B cell (primary cell): ENCODE measurements at regions not wholly inside any gene's neighbourhood (a gene's known extent, or its start where the extent isn't known, plus 50 kb on each side); places are given as distances from the start of the nearest gene placed in this dataset.

Source experiments
- ATAC-seq: fragments of 200-7000 bp; cut with Tn5 transposase; one replicate; pipeline ENCODE4 v1.10.0; 2021; ENCODE audit warnings: low read depth, mild to moderate bottlenecking, moderate number of reproducible peaks, moderate library complexity
- CTCF ChIA-PET: fragments of 350-600 bp; sonication (Branson Sonifier 250); formaldehyde crosslinking; loops from one replicate; lab custom pipeline; 2021; ENCODE audit warnings: antibody characterized with exemption, inconsistent platforms; lab: Charles Lee
- POLR2A ChIA-PET: fragments of 350-600 bp; sonication (Branson Sonifier 250); formaldehyde crosslinking; loops from one replicate; lab custom pipeline; 2021; ENCODE audit warnings: antibody characterized with exemption; lab: Charles Lee
- DNase-seq: peaks from one replicate; pipeline ENCODE4 v3.0.0; 2013
- H2AFZ ChIP-seq: 2 replicates; pipeline ENCODE4 v1.6.1; 2012; ENCODE audit warnings: mild to moderate bottlenecking, low read depth, low read length; ENCODE audit not compliant: insufficient read depth, poor library complexity, severe bottlenecking
- H3K27ac ChIP-seq, 2 donors: 1 replicate in 1 of 2; 2 replicates in 1 of 2; pipeline ENCODE4 v1.5.1; 2012 to 2013; ENCODE audit warnings: low read length in 2 of 2, mild to moderate bottlenecking in 2 of 2, moderate library complexity in 1 of 2
- H3K27me3 ChIP-seq, 4 experiments: fragments of 200-600 bp in 1 of 4; sonication (generic) in 1 of 4; replicated peaks in 1 of 4; 1 replicate in 2 of 4; 2 replicates in 2 of 4; pipeline versions ENCODE4 v1.6.1 to v1.7.0; 2013 to 2016; ENCODE audit warnings: low read length in 3 of 4, mild to moderate bottlenecking in 2 of 4, mixed read lengths in 1 of 4, moderate library complexity in 1 of 4; ENCODE audit not compliant: insufficient read depth in 4 of 4, control insufficient read depth in 3 of 4; ENCODE audit errors: control extremely low read depth in 1 of 4
- H3K36me3 ChIP-seq, 2 experiments: replicated peaks in 1 of 2; 1 replicate in 1 of 2; 2 replicates in 1 of 2; pipeline versions ENCODE4 v1.6.1 to v1.7.1; 2013; ENCODE audit warnings: low read length in 1 of 2; ENCODE audit not compliant: insufficient read depth in 2 of 2, control insufficient read depth in 1 of 2; ENCODE audit errors: control extremely low read depth in 1 of 2, extremely low read depth in 1 of 2
- H3K4me1 ChIP-seq, 2 donors: fragments of 200-600 bp in 1 of 2; sonication (generic) in 1 of 2; 1 replicate in 1 of 2; 2 replicates in 1 of 2; pipeline versions ENCODE4 v1.5.1 to v1.6.1; 2013 to 2017; ENCODE audit warnings: low read length in 2 of 2; ENCODE audit not compliant: control insufficient read depth in 2 of 2, insufficient read depth in 2 of 2
- H3K4me2 ChIP-seq: replicated peaks from 2 replicates; pipeline ENCODE3; 2012; ENCODE audit warnings: mild to moderate bottlenecking, low read depth, low read length; ENCODE audit not compliant: poor library complexity, severe bottlenecking
- H3K4me3 ChIP-seq, 5 experiments: fragments of 200-600 bp in 1 of 5; sonication (generic) in 1 of 5; 1 replicate in 3 of 5; 2 replicates in 2 of 5; pipeline versions ENCODE4 v1.5.1 to v1.7.0; 2011 to 2016; ENCODE audit warnings: low read length in 4 of 5, mild to moderate bottlenecking in 4 of 5, low read depth in 2 of 5, control low read depth in 1 of 5, moderate library complexity in 1 of 5; ENCODE audit not compliant: insufficient read depth in 1 of 5; ENCODE audit errors: control extremely low read depth in 1 of 5, extremely low read depth in 1 of 5
- H3K79me2 ChIP-seq: fragments of 200-600 bp; sonication (generic); one replicate; pipeline ENCODE4 v1.6.0; 2016; ENCODE audit warnings: low read length; ENCODE audit not compliant: control insufficient read depth, insufficient read depth
- H3K9ac ChIP-seq: fragments of 200-600 bp; sonication (generic); 2 replicates; pipeline ENCODE4 v1.6.1; 2017; ENCODE audit warnings: mild to moderate bottlenecking, low read length, moderate library complexity
- H3K9me3 ChIP-seq, 3 donors: one replicate each; pipeline versions ENCODE4 v1.6.1 to v1.7.1; 2013; ENCODE audit warnings: low read length in 2 of 3; ENCODE audit not compliant: control insufficient read depth in 2 of 3, insufficient read depth in 1 of 3; ENCODE audit errors: control extremely low read depth in 1 of 3
- H4K20me1 ChIP-seq: 2 replicates; pipeline ENCODE4 v1.6.0; 2012; ENCODE audit warnings: mild to moderate bottlenecking, low read length; ENCODE audit not compliant: insufficient read depth, control insufficient read depth, poor library complexity, severe bottlenecking
- H3K27ac Mint-ChIP-seq: one replicate; pipeline ENCODE4 v1.8.0; 2021; ENCODE audit warnings: mixed read lengths
- H3K27me3 Mint-ChIP-seq: one replicate; pipeline ENCODE4 v1.8.0; 2021; ENCODE audit warnings: mixed read lengths
- H3K4me1 Mint-ChIP-seq: one replicate; pipeline ENCODE4 v1.8.0; 2021; ENCODE audit warnings: mixed read lengths
- H3K4me3 Mint-ChIP-seq: one replicate; pipeline ENCODE4 v1.8.0; 2021; ENCODE audit warnings: mixed read lengths
- H3K9me3 Mint-ChIP-seq: one replicate; pipeline ENCODE4 v1.8.0; 2022; ENCODE audit warnings: mixed read lengths; ENCODE audit not compliant: insufficient read depth
- EZH2 ChIP-seq: IDR thresholded peaks from 2 replicates; pipeline ENCODE4 v1.6.1; 2012; ENCODE audit warnings: borderline replicate concordance, low read depth, mild to moderate bottlenecking, moderate library complexity, low read length; ENCODE audit not compliant: insufficient read depth, poor library complexity, severe bottlenecking
- WGBS: methylation state at CpG from one replicate; pipeline ENCODE4 v1.1.5; 2013; ENCODE audit warnings: missing lambda C conversion rate; ENCODE audit not compliant: insufficient coverage; 5-methylcytosine and 5-hydroxymethylcytosine counted together
- intact Hi-C: fragments of 100-400 bp; cut with micrococcal nuclease; formaldehyde crosslinking; loops from one replicate; pipeline ENCODE4 v1.10.0; 2022
- TF ChIP-seq, protein P1 (sequence below): fragments of 200-600 bp; IDR thresholded peaks from one replicate; pipeline ENCODE4 v1.8.0; 2022; ENCODE audit warnings: antibody characterized with exemption, mild to moderate bottlenecking

DNA sequence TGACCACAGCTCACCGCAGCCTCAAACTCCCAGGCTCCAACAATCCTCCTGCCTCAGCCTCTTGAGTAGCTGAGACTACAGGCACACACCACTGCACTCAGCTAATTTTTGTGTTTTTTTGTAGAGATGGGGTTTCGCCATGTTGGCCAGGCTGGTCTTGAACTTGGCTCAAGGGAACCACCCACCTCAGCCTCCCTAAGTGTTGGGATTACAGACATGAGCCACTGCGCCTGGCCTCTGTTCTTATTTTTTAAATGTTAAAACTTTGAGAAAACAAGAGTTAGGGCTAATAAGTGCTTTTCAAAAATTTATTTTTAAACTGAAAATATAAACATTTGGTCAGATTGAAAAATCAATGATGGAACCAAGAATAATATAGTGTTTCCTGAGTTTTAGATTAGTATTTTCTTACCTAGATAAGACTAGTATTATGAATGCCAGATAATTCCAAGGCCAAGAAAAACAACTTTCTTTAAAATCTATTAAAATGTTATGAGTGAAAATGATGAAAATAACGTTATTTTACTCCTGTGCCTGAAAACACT is 66.2 kb upstream of the S1PR1 start:
- ChIA-PET POLR2A (no interaction called here), CTCF (no interaction called here)
- H3K36me3 ChIP-seq = no peaks in the 10 kb centered on the region
- Mint-ChIP-seq H3K4me3 (no peak overlapping the region), H3K27ac (no peak overlapping the region), H3K4me1 (no peaks in the 10 kb centered on the region), H3K9me3 (no peaks in the 10 kb centered on the region), H3K27me3 (no peaks in the 10 kb centered on the region)
- 100% methylated on average over 1 of the region's 4 CpGs for WGBS
- intact Hi-C loops = no loop called here
- no peak overlapping the region for H2AFZ ChIP-seq
- no peak overlapping the region for H3K9ac ChIP-seq
- ATAC-seq = no peak
- DNase-seq = no peak
- H3K27ac ChIP-seq = no peak overlapping the region
- no peak overlapping the region for H3K4me3 ChIP-seq
- TF ChIP-seq, protein P1, sequence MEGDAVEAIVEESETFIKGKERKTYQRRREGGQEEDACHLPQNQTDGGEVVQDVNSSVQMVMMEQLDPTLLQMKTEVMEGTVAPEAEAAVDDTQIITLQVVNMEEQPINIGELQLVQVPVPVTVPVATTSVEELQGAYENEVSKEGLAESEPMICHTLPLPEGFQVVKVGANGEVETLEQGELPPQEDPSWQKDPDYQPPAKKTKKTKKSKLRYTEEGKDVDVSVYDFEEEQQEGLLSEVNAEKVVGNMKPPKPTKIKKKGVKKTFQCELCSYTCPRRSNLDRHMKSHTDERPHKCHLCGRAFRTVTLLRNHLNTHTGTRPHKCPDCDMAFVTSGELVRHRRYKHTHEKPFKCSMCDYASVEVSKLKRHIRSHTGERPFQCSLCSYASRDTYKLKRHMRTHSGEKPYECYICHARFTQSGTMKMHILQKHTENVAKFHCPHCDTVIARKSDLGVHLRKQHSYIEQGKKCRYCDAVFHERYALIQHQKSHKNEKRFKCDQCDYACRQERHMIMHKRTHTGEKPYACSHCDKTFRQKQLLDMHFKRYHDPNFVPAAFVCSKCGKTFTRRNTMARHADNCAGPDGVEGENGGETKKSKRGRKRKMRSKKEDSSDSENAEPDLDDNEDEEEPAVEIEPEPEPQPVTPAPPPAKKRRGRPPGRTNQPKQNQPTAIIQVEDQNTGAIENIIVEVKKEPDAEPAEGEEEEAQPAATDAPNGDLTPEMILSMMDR = no peak
- TF ChIP-seq EZH2 = no peak
- no peaks in the 10 kb centered on the region for H3K9me3 ChIP-seq
- no peaks in the 10 kb centered on the region for H3K27me3 ChIP-seq
- H3K79me2 ChIP-seq = no peaks in the 10 kb centered on the region
- H3K4me2 ChIP-seq = no peak overlapping the region
- H3K4me1 ChIP-seq = no peaks in the 10 kb centered on the region
- H4K20me1 ChIP-seq = no peaks in the 10 kb centered on the region

DNA sequence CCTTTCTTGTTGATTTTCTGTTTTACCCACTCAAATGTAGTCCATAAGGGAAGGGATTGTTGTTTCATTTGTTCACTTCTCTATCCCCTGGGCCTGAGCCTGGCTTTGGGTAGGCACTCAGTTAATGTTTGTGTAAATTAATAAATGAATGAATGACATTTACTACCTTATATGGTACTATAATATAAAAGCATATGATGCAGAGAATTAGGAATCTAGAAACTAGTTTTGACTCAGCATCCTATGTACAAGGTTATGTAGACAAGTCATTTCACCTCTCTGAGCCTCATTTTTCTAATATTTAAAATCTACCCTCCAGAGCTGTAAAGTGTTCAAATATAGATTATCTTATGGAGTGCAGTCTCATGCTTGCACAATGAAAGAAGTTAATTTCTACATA is 68.9 kb upstream of the S1PR1 start:
- H3K27ac Mint-ChIP-seq = no peak overlapping the region
- ATAC-seq (no peak), DNase-seq (no peak)
- no peaks in the 10 kb centered on the region for H3K9me3 Mint-ChIP-seq
- H3K4me3 ChIP-seq = no peak overlapping the region
- no peaks in the 10 kb centered on the region for H3K79me2 ChIP-seq
- no peaks in the 10 kb centered on the region for H3K4me1 ChIP-seq
- intact Hi-C loops = no loop called here
- H3K4me1 Mint-ChIP-seq = no peaks in the 10 kb centered on the region
- H3K27me3 Mint-ChIP-seq = no peaks in the 10 kb centered on the region
- H3K36me3 ChIP-seq = no peaks in the 10 kb centered on the region
- no peak for TF ChIP-seq EZH2
- TF ChIP-seq, protein P1 = no peak
- no peaks in the 10 kb centered on the region for H4K20me1 ChIP-seq
- H3K4me2 ChIP-seq = no peak overlapping the region
- ChIA-PET POLR2A (interaction anchor here (0.6 kb wide), 1 partner anchor 68 kb away, joined by 10 read pairs; no protein-coding TSS in a partner anchor), CTCF (interaction anchor here (1.0 kb wide), 1 partner anchor 120 kb away, joined by 4 read pairs; no protein-coding TSS in a partner anchor)
- no peaks in the 10 kb centered on the region for H3K27me3 ChIP-seq
- no peak overlapping the region for H2AFZ ChIP-seq
- H3K9ac ChIP-seq = no peak overlapping the region
- no peak overlapping the region for H3K27ac ChIP-seq
- H3K9me3 ChIP-seq = no peaks in the 10 kb centered on the region
- no peak overlapping the region for H3K4me3 Mint-ChIP-seq
